ENCODE measurements at regions not wholly inside any gene's neighbourhood (a gene's known extent, or its start where the extent isn't known, plus 50 kb on each side); places are given as distances from the start of the nearest gene placed in this dataset.

DNA sequence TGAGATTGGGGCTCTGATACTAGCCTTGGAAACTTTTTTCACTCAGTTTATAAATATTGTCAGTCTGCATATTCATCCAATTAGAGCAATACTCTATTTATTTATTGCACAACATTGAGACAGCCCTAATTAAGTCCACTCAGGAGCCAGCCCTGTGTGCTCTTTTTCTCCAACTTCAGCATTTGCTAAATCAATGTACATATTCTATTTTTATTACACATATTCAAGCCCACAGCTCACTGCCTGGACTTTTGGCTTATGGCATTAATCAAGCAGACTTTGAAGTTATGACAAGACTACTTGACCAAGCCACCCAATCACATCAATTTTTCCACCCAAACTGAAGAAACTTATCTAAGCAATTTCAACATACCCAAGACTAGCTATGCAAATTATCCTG lies 215.5 kb downstream of the RPS4Y2 start:
- no peak for TF ChIP-seq POLR2A (IDR thresholded peaks at IDR 0.05)
- TF ChIP-seq, protein P1, sequence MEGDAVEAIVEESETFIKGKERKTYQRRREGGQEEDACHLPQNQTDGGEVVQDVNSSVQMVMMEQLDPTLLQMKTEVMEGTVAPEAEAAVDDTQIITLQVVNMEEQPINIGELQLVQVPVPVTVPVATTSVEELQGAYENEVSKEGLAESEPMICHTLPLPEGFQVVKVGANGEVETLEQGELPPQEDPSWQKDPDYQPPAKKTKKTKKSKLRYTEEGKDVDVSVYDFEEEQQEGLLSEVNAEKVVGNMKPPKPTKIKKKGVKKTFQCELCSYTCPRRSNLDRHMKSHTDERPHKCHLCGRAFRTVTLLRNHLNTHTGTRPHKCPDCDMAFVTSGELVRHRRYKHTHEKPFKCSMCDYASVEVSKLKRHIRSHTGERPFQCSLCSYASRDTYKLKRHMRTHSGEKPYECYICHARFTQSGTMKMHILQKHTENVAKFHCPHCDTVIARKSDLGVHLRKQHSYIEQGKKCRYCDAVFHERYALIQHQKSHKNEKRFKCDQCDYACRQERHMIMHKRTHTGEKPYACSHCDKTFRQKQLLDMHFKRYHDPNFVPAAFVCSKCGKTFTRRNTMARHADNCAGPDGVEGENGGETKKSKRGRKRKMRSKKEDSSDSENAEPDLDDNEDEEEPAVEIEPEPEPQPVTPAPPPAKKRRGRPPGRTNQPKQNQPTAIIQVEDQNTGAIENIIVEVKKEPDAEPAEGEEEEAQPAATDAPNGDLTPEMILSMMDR (IDR thresholded peaks at IDR 0.05 in 8 of 11, conservative IDR thresholded peaks at IDR 0.05 in 3 of 11) = no peak
